ENCODE measurements at regions not wholly inside any gene's neighbourhood (a gene's known extent, or its start where the extent isn't known, plus 50 kb on each side); places are given as distances from the start of the nearest gene placed in this dataset.

DNA sequence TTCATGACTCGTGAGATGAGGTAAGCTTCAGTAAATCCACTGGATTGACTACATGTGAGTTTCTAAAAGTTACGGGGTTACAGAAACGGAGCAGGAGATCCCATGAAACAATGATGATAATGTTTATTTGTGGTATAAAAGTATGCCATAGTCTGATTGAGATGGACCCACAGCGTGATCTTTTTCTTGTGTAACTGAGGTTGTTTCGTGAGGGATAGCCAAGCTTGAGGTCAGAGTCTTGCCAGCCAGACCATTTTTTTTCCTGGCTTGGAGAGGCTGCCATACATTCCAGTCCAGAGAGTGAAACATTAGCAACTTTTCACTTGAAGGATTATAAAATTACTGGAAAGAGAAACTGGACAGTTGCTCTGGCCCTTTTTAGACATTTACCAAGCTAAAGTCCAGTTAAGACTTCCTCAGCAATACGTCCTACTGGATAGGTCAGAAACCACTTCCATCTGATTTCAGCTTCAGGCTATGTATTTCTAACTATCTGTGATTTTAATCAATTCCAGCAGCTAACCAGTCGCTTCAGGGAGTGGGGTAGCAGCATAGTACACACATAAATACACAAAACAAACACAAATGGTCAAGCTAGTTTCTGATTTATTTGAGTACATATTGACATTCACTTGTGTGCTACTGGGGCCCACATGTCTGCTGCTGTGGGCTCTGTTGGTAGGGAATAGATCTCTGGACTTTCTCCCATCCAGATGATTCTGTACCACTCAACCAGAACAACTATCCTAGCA, 194.6 kb downstream of the POSTN start:
- Histone ChIP-seq H2AFZ (ENCODE audit: low read depth, low read length) (no peak overlapping the region), H3K4me3 (no peak overlapping the region), H3K9me3 (replicated peaks; ENCODE audit: control insufficient read depth, insufficient read depth, low read depth, low read length) (no peaks in the 10 kb centered on the region), H3K27me3 (ENCODE audit: control insufficient read depth in 2 of 2, insufficient read depth in 2 of 2, low read length in 2 of 2) (no peaks in the 10 kb centered on the region), H3K4me2 (ENCODE audit: insufficient read depth, low read length) (no peak overlapping the region), H3K4me1 (replicated peaks in 1 of 2; ENCODE audit: control insufficient read depth in 2 of 2, insufficient read depth in 2 of 2, low read length in 2 of 2) (no peaks in the 10 kb centered on the region), H3K36me3 (ENCODE audit: control insufficient read depth, insufficient read depth, low read length) (no peaks in the 10 kb centered on the region), H3K9me1 (ENCODE audit: control insufficient read depth, insufficient read depth, low read length) (no peaks in the 10 kb centered on the region), H4K20me1 (replicated peaks; ENCODE audit: control insufficient read depth, insufficient read depth, low read length) (no peaks in the 10 kb centered on the region), H3K9ac (ENCODE audit: insufficient read depth in 1 of 2, low read depth in 2 of 2, low read length in 2 of 2) (no peak overlapping the region), H3K79me2 (ENCODE audit: control insufficient read depth, insufficient read depth, low read length) (no peaks in the 10 kb centered on the region), H3K27ac (ENCODE audit: extremely low read depth, low read depth, low read length) (no peak overlapping the region)
- TF ChIP-seq, protein P1, sequence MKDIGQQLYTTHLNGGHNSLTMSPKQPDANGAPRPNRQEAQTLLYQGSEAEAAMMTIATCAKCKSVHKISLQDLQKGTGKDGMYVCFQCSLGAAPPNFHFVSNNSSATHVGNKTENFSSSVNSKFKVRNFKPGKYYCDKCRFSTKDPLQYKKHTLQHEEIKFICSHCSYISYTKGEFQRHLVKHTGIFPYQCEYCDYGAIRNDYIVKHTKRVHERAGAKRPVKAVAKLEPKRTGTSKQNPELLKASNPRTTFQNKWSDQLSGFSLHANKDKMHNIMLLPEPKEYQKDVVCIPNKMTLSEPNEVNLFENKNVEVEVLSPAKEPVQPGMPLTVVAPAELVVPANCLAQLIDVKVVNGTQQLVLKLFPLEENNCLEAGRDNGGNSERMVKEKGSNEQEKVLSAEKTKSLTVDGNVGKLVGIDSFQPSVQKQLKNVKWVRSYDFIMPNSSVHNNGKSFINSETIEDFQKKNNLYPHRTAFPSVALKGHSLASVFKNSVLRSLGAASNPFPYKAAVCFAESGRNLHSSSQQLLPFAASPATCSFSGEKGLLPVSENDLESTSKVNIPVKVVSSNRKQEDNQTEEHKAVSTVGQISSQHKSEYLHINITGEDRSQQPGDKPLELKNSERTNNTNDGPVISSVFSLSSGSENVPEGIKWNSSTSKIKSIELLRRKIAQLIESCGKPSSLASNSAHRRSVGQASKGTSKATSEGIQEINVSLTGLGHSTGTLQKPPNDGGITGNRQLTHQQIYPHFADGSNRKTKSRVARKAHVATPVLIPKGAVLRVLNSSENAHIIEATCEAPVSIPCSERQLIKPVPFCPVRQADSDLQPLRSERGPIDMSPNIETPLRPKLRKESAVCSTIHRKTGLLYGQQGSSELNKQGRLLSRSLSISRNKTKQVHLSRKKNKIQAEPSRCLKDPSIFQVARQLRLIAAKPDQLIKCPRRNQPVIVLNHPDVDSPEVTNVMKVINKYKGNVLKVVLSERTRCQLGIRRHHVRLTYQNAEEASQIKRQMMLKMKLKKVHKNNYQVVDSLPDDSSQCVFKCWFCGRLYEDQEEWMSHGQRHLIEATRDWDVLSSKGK (CRISPR knock-in tag; IDR thresholded peaks at IDR 0.05), result no peak
- TF ChIP-seq HDAC6 (IDR thresholded peaks at IDR 0.05; ENCODE audit: low read depth, low read length) (no peak), ILK (tag; IDR thresholded peaks at IDR 0.05; ENCODE audit: borderline replicate concordance, low read depth) (no peak), CBFA2T2 (conservative IDR thresholded peaks at IDR 0.05) (no peak), PHF8 (IDR thresholded peaks at IDR 0.05; ENCODE audit: borderline replicate concordance, low read length) (no peak), ARHGAP35 (IDR thresholded peaks at IDR 0.05; ENCODE audit: partially characterized antibody) (no peak)
- CTCF ChIA-PET (ENCODE audit: low intra/inter-chr PET ratio), result no interaction called here
- DNase-seq (ENCODE audit: extremely low read depth in 1 of 4, low spot score in 3 of 4) (no peak), FAIRE-seq (no peak), ATAC-seq (no peak)
- WGBS (ENCODE audit: insufficient coverage, low coverage, missing lambda C conversion rate), result 0% methylated on average over 7 of the region's 7 CpGs
- POLR2A ChIA-PET, result no interaction called here
- in situ Hi-C loops (cut with MboI) (no loop called here), intact Hi-C loops (cut with micrococcal nuclease) (no loop called here)
- BruUV-seq (replicated peaks), result no TSS peak
